GM23338 (cell line): ENCODE measurements at regions not wholly inside any gene's neighbourhood (a gene's known extent, or its start where the extent isn't known, plus 50 kb on each side); places are given as distances from the start of the nearest gene placed in this dataset.
A peak's percentile ranks its signal among the peaks of the same experiment; 100 is the strongest.

Experiments used
- ATAC-seq: fragments of 200-7000 bp; cut with Tn5 transposase; 3 replicates; pipeline ENCODE4 v1.9.1; 2020
- DNase-seq: peaks from one replicate; pipeline ENCODE4 v3.0.0-alpha.2; 2015; ENCODE audit warnings: low spot score
- H2AFZ ChIP-seq: fragments of 200-600 bp; sonication (generic); 2 replicates; pipeline ENCODE4 v1.8.0; 2016; ENCODE audit warnings: antibody characterized with exemption, mild to moderate bottlenecking, moderate library complexity
- H3F3A ChIP-seq: fragments of 200-600 bp; sonication (generic); replicated peaks from 2 replicates; pipeline ENCODE4 v1.8.0; 2017; ENCODE audit warnings: antibody characterized with exemption, mixed run types, low read depth
- H3K27ac ChIP-seq: fragments of 200-600 bp; sonication (generic); 2 replicates; pipeline ENCODE4 v1.6.1; 2016; ENCODE audit warnings: low read depth
- H3K27me3 ChIP-seq: fragments of 200-600 bp; sonication (generic); 2 replicates; pipeline ENCODE4 v1.8.0; 2016; ENCODE audit warnings: mild to moderate bottlenecking, mixed run types, moderate library complexity; ENCODE audit not compliant: insufficient read depth
- H3K36me3 ChIP-seq: fragments of 200-600 bp; sonication (generic); 2 replicates; pipeline ENCODE4 v1.8.0; 2016; ENCODE audit warnings: mild to moderate bottlenecking; ENCODE audit not compliant: insufficient read depth
- H3K4me1 ChIP-seq: fragments of 200-600 bp; sonication (generic); 2 replicates; pipeline ENCODE4 v1.8.0; 2016; ENCODE audit warnings: mild to moderate bottlenecking, moderate library complexity; ENCODE audit not compliant: insufficient read depth
- H3K4me2 ChIP-seq: fragments of 200-600 bp; sonication (generic); 2 replicates; pipeline ENCODE4 v1.7.1; 2017; ENCODE audit warnings: mixed run types
- H3K4me3 ChIP-seq: fragments of 200-600 bp; sonication (generic); 2 replicates; pipeline ENCODE4 v1.6.1; 2016; ENCODE audit warnings: mixed run types
- H3K79me2 ChIP-seq: fragments of 200-600 bp; sonication (generic); replicated peaks from 2 replicates; pipeline ENCODE4 v1.8.0; 2017; ENCODE audit warnings: mild to moderate bottlenecking; ENCODE audit not compliant: insufficient read depth
- H3K9me2 ChIP-seq: fragments of 200-600 bp; sonication (generic); 2 replicates; pipeline ENCODE4 v1.8.0; 2017; ENCODE audit not compliant: insufficient read depth
- H4K20me1 ChIP-seq: fragments of 200-600 bp; sonication (generic); replicated peaks from 2 replicates; pipeline ENCODE4 v1.8.0; 2017; ENCODE audit warnings: mild to moderate bottlenecking; ENCODE audit not compliant: insufficient read depth
- H3K27ac Mint-ChIP-seq: 2 replicates; pipeline ENCODE4 v1.8.0; 2020; ENCODE audit warnings: inconsistent platforms, mild to moderate bottlenecking, moderate library complexity, mixed read lengths
- H3K27me3 Mint-ChIP-seq: 3 replicates; pipeline ENCODE4 v1.8.0; 2022; ENCODE audit warnings: low read depth, mild to moderate bottlenecking, moderate library complexity, mixed read lengths, inconsistent platforms; ENCODE audit not compliant: insufficient read depth, poor library complexity
- H3K36me3 Mint-ChIP-seq: 3 replicates; pipeline ENCODE4 v1.8.0; 2021; ENCODE audit warnings: low read depth, mild to moderate bottlenecking, inconsistent platforms, moderate library complexity, mixed read lengths
- H3K4me1 Mint-ChIP-seq: 3 replicates; pipeline ENCODE4 v1.8.0; 2020; ENCODE audit warnings: mild to moderate bottlenecking, inconsistent platforms, mixed read lengths
- H3K4me3 Mint-ChIP-seq: 3 replicates; pipeline ENCODE4 v1.8.0; 2021; ENCODE audit warnings: moderate library complexity, mild to moderate bottlenecking, inconsistent platforms, mixed read lengths
- H3K9me3 Mint-ChIP-seq: 3 replicates; pipeline ENCODE4 v1.8.0; 2020; ENCODE audit warnings: moderate library complexity, mild to moderate bottlenecking, inconsistent platforms, mixed read lengths
- CREB1 ChIP-seq: fragments of 250-450 bp; sonication (Bioruptor Pico); IDR thresholded peaks from 2 replicates; pipeline ENCODE4 v1.5.0; 2020; ENCODE audit warnings: low read depth, mild to moderate bottlenecking, moderate library complexity
- EZH2 ChIP-seq: fragments of 200-600 bp; sonication (generic); IDR thresholded peaks from one replicate; pipeline ENCODE4 v1.8.0; 2017; ENCODE audit warnings: antibody characterized with exemption, mild to moderate bottlenecking, low read depth; ENCODE audit not compliant: unreplicated experiment
- EZH2phosphoT487 ChIP-seq: fragments of 200-600 bp; sonication (generic); IDR thresholded peaks from one replicate; pipeline ENCODE4 v1.8.1; 2018; ENCODE audit warnings: antibody characterized with exemption; ENCODE audit not compliant: unreplicated experiment
- JUNB ChIP-seq: IDR thresholded peaks from one replicate; pipeline ENCODE4 v1.6.1; 2016; ENCODE audit warnings: antibody characterized with exemption; ENCODE audit not compliant: unreplicated experiment
- NANOG ChIP-seq: IDR thresholded peaks from 2 replicates; pipeline ENCODE4 v1.6.1; 2016; ENCODE audit warnings: antibody characterized with exemption, borderline replicate concordance
- POLR2AphosphoS5 ChIP-seq: IDR thresholded peaks from 2 replicates; pipeline ENCODE4 v1.6.1; 2016; ENCODE audit warnings: antibody characterized with exemption, low read depth
- STAT1 ChIP-seq: IDR thresholded peaks from one replicate; pipeline ENCODE4 v1.6.1; 2016; ENCODE audit warnings: antibody characterized with exemption; ENCODE audit not compliant: unreplicated experiment
- ZNF114 ChIP-seq: fragments of 250-450 bp; sonication (Bioruptor Pico); IDR thresholded peaks from 2 replicates; pipeline ENCODE4 v1.5.0; 2020; ENCODE audit warnings: mild to moderate bottlenecking, moderate library complexity
- ZNF331 ChIP-seq: fragments of 250-450 bp; sonication (Bioruptor Pico); IDR thresholded peaks from 2 replicates; pipeline ENCODE4 v1.5.0; 2020; ENCODE audit warnings: low read depth, mild to moderate bottlenecking, moderate library complexity
- TF ChIP-seq, protein P1 (sequence below): IDR thresholded peaks from one replicate; pipeline ENCODE4 v1.6.1; 2018; ENCODE audit warnings: antibody characterized with exemption; ENCODE audit not compliant: unreplicated experiment
- TF ChIP-seq, protein P2 (sequence below): fragments of 250-450 bp; sonication (Bioruptor Pico); IDR thresholded peaks from 2 replicates; pipeline ENCODE4 v1.5.0; 2020; ENCODE audit warnings: mild to moderate bottlenecking, moderate library complexity
- TF ChIP-seq, protein P3 (sequence below): IDR thresholded peaks from 2 replicates; pipeline ENCODE4 v1.6.1; 2016; ENCODE audit warnings: antibody characterized with exemption
- TF ChIP-seq, protein P4 (sequence below), 2 experiments: fragments of 200-600 bp in 1 of 2; sonication (generic) in 1 of 2; conservative IDR thresholded peaks; 2 replicates each; pipeline versions ENCODE4 v1.5.1 to v1.6.1; 2016 to 2017; ENCODE audit warnings: antibody characterized with exemption in 2 of 2, low read depth in 2 of 2, mild to moderate bottlenecking in 2 of 2, moderate library complexity in 1 of 2

DNA sequence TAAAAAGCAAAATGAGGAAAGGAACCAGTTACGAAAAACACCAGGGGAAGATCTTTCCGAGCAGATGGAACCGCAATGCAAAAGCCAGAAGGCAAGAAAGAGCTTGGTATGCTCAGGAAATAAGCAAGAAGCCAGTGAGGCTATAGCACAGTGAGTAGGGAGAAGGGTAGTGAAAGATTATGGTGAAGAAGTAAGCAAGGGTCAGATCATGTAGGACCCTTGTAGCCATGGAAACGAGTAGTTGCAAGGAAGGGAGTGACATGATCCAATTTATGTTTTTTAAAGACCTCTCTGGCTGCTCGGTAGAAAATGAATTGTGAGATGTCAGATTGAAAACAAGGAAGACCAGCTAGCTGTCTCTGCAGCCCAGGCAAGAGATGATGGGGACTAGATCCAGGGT lies 143.3 kb downstream of the USP31 start:
- Mint-ChIP-seq H3K4me3 (no peak overlapping the region), H3K27me3 (no peaks in the 10 kb centered on the region), H3K9me3 (no peaks in the 10 kb centered on the region), H3K27ac (no peak overlapping the region), H3K4me1 (no peaks in the 10 kb centered on the region), H3K36me3 (no peaks in the 10 kb centered on the region)
- Histone ChIP-seq H3F3A (no peaks in the 10 kb centered on the region), H3K4me1 (no peaks in the 10 kb centered on the region), H3K79me2 (no peaks in the 10 kb centered on the region), H3K36me3 (no peaks in the 10 kb centered on the region), H3K27ac (no peak overlapping the region), H3K4me2 (no peak overlapping the region), H3K9me2 (0 out of 2 replicates have a peak, but pooled peaks cover 6% of the 10 kb centered on the region), H2AFZ (0 out of 2 replicates have a peak overlapping the region, but pooled peaks have one; percentile 28), H3K27me3 (no peaks in the 10 kb centered on the region), H3K4me3 (no peak overlapping the region), H4K20me1 (0 out of 2 replicates have a peak, but pooled peaks cover 3% of the 10 kb centered on the region)
- TF ChIP-seq ZNF331 (CRISPR knock-in tag), result no peak
- no peak for TF ChIP-seq STAT1
- TF ChIP-seq EZH2phosphoT487, result no peak
- no peak for TF ChIP-seq EZH2
- TF ChIP-seq, protein P1, sequence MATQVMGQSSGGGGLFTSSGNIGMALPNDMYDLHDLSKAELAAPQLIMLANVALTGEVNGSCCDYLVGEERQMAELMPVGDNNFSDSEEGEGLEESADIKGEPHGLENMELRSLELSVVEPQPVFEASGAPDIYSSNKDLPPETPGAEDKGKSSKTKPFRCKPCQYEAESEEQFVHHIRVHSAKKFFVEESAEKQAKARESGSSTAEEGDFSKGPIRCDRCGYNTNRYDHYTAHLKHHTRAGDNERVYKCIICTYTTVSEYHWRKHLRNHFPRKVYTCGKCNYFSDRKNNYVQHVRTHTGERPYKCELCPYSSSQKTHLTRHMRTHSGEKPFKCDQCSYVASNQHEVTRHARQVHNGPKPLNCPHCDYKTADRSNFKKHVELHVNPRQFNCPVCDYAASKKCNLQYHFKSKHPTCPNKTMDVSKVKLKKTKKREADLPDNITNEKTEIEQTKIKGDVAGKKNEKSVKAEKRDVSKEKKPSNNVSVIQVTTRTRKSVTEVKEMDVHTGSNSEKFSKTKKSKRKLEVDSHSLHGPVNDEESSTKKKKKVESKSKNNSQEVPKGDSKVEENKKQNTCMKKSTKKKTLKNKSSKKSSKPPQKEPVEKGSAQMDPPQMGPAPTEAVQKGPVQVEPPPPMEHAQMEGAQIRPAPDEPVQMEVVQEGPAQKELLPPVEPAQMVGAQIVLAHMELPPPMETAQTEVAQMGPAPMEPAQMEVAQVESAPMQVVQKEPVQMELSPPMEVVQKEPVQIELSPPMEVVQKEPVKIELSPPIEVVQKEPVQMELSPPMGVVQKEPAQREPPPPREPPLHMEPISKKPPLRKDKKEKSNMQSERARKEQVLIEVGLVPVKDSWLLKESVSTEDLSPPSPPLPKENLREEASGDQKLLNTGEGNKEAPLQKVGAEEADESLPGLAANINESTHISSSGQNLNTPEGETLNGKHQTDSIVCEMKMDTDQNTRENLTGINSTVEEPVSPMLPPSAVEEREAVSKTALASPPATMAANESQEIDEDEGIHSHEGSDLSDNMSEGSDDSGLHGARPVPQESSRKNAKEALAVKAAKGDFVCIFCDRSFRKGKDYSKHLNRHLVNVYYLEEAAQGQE, result no peak
- no peak for TF ChIP-seq CREB1 (CRISPR knock-in tag)
- no peak for TF ChIP-seq ZNF114 (CRISPR knock-in tag)
- no peak for TF ChIP-seq POLR2AphosphoS5
- TF ChIP-seq, protein P2, sequence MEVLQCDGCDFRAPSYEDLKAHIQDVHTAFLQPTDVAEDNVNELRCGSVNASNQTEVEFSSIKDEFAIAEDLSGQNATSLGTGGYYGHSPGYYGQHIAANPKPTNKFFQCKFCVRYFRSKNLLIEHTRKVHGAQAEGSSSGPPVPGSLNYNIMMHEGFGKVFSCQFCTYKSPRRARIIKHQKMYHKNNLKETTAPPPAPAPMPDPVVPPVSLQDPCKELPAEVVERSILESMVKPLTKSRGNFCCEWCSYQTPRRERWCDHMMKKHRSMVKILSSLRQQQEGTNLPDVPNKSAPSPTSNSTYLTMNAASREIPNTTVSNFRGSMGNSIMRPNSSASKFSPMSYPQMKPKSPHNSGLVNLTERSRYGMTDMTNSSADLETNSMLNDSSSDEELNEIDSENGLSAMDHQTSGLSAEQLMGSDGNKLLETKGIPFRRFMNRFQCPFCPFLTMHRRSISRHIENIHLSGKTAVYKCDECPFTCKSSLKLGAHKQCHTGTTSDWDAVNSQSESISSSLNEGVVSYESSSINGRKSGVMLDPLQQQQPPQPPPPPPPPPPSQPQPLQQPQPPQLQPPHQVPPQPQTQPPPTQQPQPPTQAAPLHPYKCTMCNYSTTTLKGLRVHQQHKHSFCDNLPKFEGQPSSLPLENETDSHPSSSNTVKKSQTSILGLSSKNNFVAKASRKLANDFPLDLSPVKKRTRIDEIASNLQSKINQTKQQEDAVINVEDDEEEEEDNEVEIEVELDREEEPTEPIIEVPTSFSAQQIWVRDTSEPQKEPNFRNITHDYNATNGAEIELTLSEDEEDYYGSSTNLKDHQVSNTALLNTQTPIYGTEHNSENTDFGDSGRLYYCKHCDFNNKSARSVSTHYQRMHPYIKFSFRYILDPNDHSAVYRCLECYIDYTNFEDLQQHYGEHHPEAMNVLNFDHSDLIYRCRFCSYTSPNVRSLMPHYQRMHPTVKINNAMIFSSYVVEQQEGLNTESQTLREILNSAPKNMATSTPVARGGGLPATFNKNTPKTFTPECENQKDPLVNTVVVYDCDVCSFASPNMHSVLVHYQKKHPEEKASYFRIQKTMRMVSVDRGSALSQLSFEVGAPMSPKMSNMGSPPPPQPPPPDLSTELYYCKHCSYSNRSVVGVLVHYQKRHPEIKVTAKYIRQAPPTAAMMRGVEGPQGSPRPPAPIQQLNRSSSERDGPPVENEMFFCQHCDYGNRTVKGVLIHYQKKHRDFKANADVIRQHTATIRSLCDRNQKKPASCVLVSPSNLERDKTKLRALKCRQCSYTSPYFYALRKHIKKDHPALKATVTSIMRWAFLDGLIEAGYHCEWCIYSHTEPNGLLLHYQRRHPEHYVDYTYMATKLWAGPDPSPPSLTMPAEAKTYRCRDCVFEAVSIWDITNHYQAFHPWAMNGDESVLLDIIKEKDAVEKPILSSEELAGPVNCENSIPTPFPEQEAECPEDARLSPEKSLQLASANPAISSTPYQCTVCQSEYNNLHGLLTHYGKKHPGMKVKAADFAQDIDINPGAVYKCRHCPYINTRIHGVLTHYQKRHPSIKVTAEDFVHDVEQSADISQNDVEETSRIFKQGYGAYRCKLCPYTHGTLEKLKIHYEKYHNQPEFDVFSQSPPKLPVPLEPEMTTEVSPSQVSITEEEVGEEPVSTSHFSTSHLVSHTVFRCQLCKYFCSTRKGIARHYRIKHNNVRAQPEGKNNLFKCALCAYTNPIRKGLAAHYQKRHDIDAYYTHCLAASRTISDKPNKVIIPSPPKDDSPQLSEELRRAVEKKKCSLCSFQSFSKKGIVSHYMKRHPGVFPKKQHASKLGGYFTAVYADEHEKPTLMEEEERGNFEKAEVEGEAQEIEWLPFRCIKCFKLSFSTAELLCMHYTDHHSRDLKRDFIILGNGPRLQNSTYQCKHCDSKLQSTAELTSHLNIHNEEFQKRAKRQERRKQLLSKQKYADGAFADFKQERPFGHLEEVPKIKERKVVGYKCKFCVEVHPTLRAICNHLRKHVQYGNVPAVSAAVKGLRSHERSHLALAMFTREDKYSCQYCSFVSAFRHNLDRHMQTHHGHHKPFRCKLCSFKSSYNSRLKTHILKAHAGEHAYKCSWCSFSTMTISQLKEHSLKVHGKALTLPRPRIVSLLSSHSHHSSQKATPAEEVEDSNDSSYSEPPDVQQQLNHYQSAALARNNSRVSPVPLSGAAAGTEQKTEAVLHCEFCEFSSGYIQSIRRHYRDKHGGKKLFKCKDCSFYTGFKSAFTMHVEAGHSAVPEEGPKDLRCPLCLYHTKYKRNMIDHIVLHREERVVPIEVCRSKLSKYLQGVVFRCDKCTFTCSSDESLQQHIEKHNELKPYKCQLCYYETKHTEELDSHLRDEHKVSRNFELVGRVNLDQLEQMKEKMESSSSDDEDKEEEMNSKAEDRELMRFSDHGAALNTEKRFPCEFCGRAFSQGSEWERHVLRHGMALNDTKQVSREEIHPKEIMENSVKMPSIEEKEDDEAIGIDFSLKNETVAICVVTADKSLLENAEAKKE, result no peak
- TF ChIP-seq JUNB, result no peak
- no peak for TF ChIP-seq NANOG
- TF ChIP-seq, protein P3, sequence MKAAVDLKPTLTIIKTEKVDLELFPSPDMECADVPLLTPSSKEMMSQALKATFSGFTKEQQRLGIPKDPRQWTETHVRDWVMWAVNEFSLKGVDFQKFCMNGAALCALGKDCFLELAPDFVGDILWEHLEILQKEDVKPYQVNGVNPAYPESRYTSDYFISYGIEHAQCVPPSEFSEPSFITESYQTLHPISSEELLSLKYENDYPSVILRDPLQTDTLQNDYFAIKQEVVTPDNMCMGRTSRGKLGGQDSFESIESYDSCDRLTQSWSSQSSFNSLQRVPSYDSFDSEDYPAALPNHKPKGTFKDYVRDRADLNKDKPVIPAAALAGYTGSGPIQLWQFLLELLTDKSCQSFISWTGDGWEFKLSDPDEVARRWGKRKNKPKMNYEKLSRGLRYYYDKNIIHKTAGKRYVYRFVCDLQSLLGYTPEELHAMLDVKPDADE, result no peak
- TF ChIP-seq, protein P4, sequence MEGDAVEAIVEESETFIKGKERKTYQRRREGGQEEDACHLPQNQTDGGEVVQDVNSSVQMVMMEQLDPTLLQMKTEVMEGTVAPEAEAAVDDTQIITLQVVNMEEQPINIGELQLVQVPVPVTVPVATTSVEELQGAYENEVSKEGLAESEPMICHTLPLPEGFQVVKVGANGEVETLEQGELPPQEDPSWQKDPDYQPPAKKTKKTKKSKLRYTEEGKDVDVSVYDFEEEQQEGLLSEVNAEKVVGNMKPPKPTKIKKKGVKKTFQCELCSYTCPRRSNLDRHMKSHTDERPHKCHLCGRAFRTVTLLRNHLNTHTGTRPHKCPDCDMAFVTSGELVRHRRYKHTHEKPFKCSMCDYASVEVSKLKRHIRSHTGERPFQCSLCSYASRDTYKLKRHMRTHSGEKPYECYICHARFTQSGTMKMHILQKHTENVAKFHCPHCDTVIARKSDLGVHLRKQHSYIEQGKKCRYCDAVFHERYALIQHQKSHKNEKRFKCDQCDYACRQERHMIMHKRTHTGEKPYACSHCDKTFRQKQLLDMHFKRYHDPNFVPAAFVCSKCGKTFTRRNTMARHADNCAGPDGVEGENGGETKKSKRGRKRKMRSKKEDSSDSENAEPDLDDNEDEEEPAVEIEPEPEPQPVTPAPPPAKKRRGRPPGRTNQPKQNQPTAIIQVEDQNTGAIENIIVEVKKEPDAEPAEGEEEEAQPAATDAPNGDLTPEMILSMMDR (conservative IDR thresholded peaks at IDR 0.05; ENCODE audit: low read depth in 2 of 2), result no peak
- no peak for DNase-seq
- no peak for ATAC-seq
